ENCODE measurements at regions not wholly inside any gene's neighbourhood (a gene's known extent, or its start where the extent isn't known, plus 50 kb on each side); places are given as distances from the start of the nearest gene placed in this dataset.
A peak's percentile ranks its signal among the peaks of the same experiment; 100 is the strongest.

GRCh38 chr5:17690473-17690872, 56.2 kb downstream of the TAF11L14 start:
- intact Hi-C loops (cut with micrococcal nuclease): no loop called here
- Mint-ChIP-seq H3K4me3 (no peak overlapping the region), H3K4me1 (no peaks in the 10 kb centered on the region), H3K9me3 (peaks cover 4 to 8% (median 6%) of the 10 kb centered on the region in 7 donors), H3K27ac (no peak overlapping the region), H3K36me3 (no peaks in the 10 kb centered on the region), H3K27me3 (ENCODE audit: low read depth in 3 of 3) (peaks cover 0 to 3% (median 0%) of the 10 kb centered on the region in 3 donors)
- H2AFZ ChIP-seq (ENCODE audit: insufficient read depth, low read depth, low read length, poor library complexity, severe bottlenecking): no peak overlapping the region
- peaks cover 0 to 3% of the 10 kb centered on the region in 2 donors for H3K9me3 ChIP-seq (replicated peaks in 1 of 2; ENCODE audit: control insufficient read depth in 1 of 2, insufficient read depth in 1 of 2, low read length in 2 of 2)
- TF ChIP-seq CTCF (IDR thresholded peaks at IDR 0.05): no peak
- no peaks in the 10 kb centered on the region for H3K4me1 ChIP-seq (ENCODE audit: control insufficient read depth in 1 of 2, insufficient read depth in 2 of 2, low read length in 2 of 2)
- H3K4me2 ChIP-seq (replicated peaks; ENCODE audit: extremely low read depth, low read length, poor library complexity, severe bottlenecking): no peak overlapping the region
- no peaks in the 10 kb centered on the region for H3K36me3 ChIP-seq (replicated peaks in 1 of 2; ENCODE audit: control insufficient read depth in 1 of 2, insufficient read depth in 2 of 2, low read length in 2 of 2)
- no peaks in the 10 kb centered on the region for H3K27me3 ChIP-seq (ENCODE audit: control insufficient read depth in 2 of 2, insufficient read depth in 2 of 2, low read length in 2 of 2)
- no peak for DNase-seq
- H3K9ac ChIP-seq (ENCODE audit: insufficient read depth, low read length, poor library complexity, severe bottlenecking): no peak overlapping the region
- H4K20me1 ChIP-seq (ENCODE audit: insufficient read depth, low read length): no peaks in the 10 kb centered on the region
- no CpG with 5 or more reads among the region's 3 CpGs for WGBS (ENCODE audit: insufficient coverage)
- H3K4me3 ChIP-seq (replicated peaks in 1 of 3; ENCODE audit: low read depth in 2 of 3, low read length in 3 of 3): no peak overlapping the region
- H3K27ac ChIP-seq (ENCODE audit: low read depth in 1 of 2, low read length in 2 of 2): no peak overlapping the region
- H3K79me2 ChIP-seq (ENCODE audit: insufficient read depth, low read length): no peaks in the 10 kb centered on the region

GRCh38 chr5:17691762-17692161, 57.5 kb downstream of the TAF11L14 start:
- Histone ChIP-seq H4K20me1 (ENCODE audit: insufficient read depth, low read length) (no peaks in the 10 kb centered on the region), H2AFZ (ENCODE audit: insufficient read depth, low read depth, low read length, poor library complexity, severe bottlenecking) (no peak overlapping the region), H3K9me3 (replicated peaks in 1 of 2; ENCODE audit: control insufficient read depth in 1 of 2, insufficient read depth in 1 of 2, low read length in 2 of 2) (peaks cover 0 to 3% of the 10 kb centered on the region in 2 donors), H3K36me3 (replicated peaks in 1 of 2; ENCODE audit: control insufficient read depth in 1 of 2, insufficient read depth in 2 of 2, low read length in 2 of 2) (no peaks in the 10 kb centered on the region), H3K9ac (ENCODE audit: insufficient read depth, low read length, poor library complexity, severe bottlenecking) (no peak overlapping the region), H3K27ac (ENCODE audit: low read depth in 1 of 2, low read length in 2 of 2) (no peak overlapping the region), H3K27me3 (ENCODE audit: control insufficient read depth in 2 of 2, insufficient read depth in 2 of 2, low read length in 2 of 2) (no peaks in the 10 kb centered on the region), H3K4me2 (replicated peaks; ENCODE audit: extremely low read depth, low read length, poor library complexity, severe bottlenecking) (no peak overlapping the region), H3K79me2 (ENCODE audit: insufficient read depth, low read length) (no peaks in the 10 kb centered on the region), H3K4me1 (ENCODE audit: control insufficient read depth in 1 of 2, insufficient read depth in 2 of 2, low read length in 2 of 2) (no peaks in the 10 kb centered on the region), H3K4me3 (replicated peaks in 1 of 3; ENCODE audit: low read depth in 2 of 3, low read length in 3 of 3) (no peak overlapping the region)
- Mint-ChIP-seq H3K9me3 (peaks cover 4 to 11% (median 6%) of the 10 kb centered on the region in 7 donors), H3K4me1 (no peaks in the 10 kb centered on the region), H3K4me3 (no peak overlapping the region), H3K27me3 (ENCODE audit: low read depth in 3 of 3) (peaks cover 0 to 3% (median 0%) of the 10 kb centered on the region in 3 donors), H3K36me3 (no peaks in the 10 kb centered on the region), H3K27ac (peak overlapping the region in 1 of 7 donors; percentile 8)
- DNase-seq: no peak
- 91% methylated on average over 1 of the region's 1 CpG for WGBS (ENCODE audit: insufficient coverage)
- intact Hi-C loops (cut with micrococcal nuclease): no loop called here
- TF ChIP-seq CTCF (IDR thresholded peaks at IDR 0.05): no peak

Data from CD14-positive monocyte (primary cell).